GM10248 (cell line): ENCODE measurements at regions not wholly inside any gene's neighbourhood (a gene's known extent, or its start where the extent isn't known, plus 50 kb on each side); places are given as distances from the start of the nearest gene placed in this dataset.
"Not testable (repeated sequence)": the region's sequence is repeated elsewhere in the genome, so short reads cannot be mapped to it uniquely, and the experiment has no call there.

Experiments used
- CTCF ChIA-PET: fragments of 300-600 bp; sonication (Branson Sonifier 250); formaldehyde crosslinking; extraction: SDS; loops from one replicate; lab custom pipeline; 2021; ENCODE audit warnings: antibody characterized with exemption; lab: Yijun Ruan, JAX
- POLR2A ChIA-PET: fragments of 350-650 bp; sonication (Branson Sonifier 250); formaldehyde crosslinking; extraction: SDS; loops from one replicate; lab custom pipeline; 2020; ENCODE audit warnings: antibody characterized with exemption; lab: Yijun Ruan, JAX
- DNase-seq: peaks from one replicate; pipeline ENCODE4 v3.0.0; 2012; ENCODE audit errors: extremely low spot score
- TF ChIP-seq, protein P1 (sequence below): IDR thresholded peaks from 2 replicates; pipeline ENCODE4 v1.5.1; 2012; ENCODE audit warnings: mild to moderate bottlenecking, low read depth; ENCODE audit errors: extremely low read depth, missing control alignments, control extremely low read depth

DNA sequence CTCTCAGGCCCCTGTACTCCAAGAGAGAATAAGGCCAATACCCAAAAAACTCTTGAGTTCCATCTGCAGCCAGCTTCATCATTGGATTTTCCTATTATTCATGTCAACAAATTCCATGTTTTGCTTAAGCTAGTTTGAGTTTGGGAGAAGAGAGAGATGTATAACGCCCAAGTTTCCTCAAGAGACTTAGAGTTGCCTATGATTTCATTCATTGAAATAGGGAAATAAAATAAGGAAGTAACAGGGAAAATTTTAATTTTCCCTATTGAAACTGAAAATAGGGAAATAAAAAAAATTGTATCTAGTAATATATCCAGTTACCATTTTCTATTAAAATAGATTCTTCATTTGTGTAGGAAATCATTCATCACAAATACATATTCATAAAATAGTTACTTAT, 66.5 kb upstream of the SVIL start:
- TF ChIP-seq, protein P1, sequence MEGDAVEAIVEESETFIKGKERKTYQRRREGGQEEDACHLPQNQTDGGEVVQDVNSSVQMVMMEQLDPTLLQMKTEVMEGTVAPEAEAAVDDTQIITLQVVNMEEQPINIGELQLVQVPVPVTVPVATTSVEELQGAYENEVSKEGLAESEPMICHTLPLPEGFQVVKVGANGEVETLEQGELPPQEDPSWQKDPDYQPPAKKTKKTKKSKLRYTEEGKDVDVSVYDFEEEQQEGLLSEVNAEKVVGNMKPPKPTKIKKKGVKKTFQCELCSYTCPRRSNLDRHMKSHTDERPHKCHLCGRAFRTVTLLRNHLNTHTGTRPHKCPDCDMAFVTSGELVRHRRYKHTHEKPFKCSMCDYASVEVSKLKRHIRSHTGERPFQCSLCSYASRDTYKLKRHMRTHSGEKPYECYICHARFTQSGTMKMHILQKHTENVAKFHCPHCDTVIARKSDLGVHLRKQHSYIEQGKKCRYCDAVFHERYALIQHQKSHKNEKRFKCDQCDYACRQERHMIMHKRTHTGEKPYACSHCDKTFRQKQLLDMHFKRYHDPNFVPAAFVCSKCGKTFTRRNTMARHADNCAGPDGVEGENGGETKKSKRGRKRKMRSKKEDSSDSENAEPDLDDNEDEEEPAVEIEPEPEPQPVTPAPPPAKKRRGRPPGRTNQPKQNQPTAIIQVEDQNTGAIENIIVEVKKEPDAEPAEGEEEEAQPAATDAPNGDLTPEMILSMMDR = no peak
- CTCF ChIA-PET = interaction anchor here (1.1 kb wide), 1 partner anchor 13 kb away, joined by 4 read pairs; no protein-coding TSS in a partner anchor
- DNase-seq = no peak
- POLR2A ChIA-PET = no interaction called here

DNA sequence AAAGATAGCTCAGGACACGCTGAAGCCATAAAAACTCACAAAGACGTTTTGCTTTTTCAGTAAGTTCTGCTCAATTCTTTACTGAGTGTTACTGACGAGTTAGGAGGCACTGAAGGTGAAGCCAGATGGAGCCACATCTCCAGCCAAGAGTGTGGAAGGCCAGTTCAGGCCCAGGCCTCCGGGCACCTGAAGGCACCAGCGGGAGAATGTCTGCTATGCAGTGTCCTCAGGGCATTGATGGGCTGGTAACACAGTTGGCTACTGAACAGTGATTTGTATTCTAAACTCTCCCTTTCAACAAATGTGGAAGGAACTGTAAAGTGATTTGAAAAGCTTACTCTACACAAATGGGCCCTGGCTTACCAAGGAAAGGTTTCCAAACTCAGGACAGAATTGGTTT, 64.8 kb upstream of the SVIL start:
- TF ChIP-seq, protein P1 = no peak
- ChIA-PET POLR2A (no interaction called here), CTCF (interaction anchor here (1.3 kb wide), 1 partner anchor 21 kb away, joined by 3 read pairs; no protein-coding TSS in a partner anchor)
- no peak for DNase-seq

DNA sequence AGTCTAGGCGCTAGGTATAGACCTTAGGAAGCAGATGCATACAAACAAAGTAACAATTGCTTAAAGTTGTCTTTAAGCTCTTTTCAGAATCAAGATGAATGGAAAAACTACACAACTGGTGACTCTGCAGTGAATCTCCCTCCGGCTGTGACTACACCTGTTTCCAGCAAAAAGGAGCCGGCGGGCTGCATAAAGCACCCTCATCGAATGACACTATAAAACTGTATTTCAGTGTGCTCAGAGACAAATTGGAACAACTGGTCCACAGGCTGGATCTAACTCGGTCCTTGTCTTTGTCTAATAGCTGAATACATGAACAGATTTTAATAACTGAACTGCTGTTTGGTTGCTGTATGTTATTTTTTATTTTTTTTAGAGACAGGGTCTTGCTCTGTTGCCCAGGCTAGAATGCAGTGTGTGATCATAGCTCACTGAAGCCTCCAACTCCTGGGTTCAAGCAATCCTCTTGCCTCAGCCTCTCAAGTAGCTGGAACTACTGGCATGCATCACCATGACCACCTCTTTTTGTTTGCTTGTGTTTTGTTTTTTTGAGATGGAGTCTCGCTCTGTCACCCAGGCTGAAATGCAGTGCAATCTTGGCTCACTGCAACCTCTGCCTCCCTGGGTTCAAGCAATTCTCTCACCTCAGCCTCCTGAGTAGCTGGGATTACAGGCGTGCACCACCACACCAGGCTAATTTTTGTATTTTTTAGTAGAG, 64.2 kb upstream of the SVIL start:
- no peak for DNase-seq

DNA sequence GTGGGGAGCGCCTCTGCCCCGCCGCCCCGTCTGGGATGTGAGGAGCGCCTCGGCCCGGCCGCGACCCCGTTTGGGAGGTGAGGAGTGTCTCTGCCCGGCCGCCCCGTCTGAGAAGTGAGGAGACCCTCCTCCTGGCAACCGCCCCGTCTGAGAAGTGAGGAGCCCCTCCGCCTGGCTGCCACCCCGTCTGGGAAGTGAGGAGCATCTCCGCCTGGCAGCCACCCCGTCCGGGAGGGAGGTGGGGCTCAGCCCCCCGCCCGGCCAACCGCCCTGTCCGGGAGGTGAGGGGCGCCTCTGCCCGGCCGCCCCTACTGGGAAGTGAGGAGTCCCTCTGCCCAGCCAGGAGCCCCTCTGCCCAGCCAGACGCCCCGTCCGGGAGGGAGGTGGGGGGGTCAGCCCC, 61.8 kb upstream of the SVIL start:
- CTCF ChIA-PET, POLR2A ChIA-PET, DNase-seq: not testable (repeated sequence)

More for the DNA sequence above, 64.2 kb upstream of the SVIL start:
- ChIA-PET CTCF (interaction anchor here (1.3 kb wide), 1 partner anchor 20 kb away, joined by 3 read pairs; no protein-coding TSS in a partner anchor), POLR2A (no interaction called here)
- TF ChIP-seq, protein P1 = no peak

DNA sequence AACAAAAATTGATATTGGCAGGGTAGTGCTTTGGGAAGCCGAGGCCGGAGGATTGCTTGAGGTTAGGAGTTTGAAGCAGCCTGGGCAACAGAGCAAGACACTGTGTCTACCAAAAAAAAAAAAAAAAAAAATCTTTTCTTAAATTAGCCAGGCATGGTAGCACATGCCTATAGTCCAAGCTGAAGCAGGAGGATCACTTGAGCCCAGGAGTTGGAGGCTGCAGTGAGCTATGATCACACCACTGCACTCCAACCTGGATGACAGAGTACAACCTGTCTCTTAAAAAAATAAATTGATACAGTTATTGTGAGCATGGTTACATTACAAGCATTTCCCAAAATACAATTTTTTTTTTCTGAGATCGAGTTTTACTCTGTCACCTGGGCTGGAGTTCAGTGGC, 59.4 kb upstream of the SVIL start:
- ChIA-PET POLR2A (no interaction called here), CTCF (no interaction called here)
- TF ChIP-seq, protein P1 = no peak
- DNase-seq = no peak

DNA sequence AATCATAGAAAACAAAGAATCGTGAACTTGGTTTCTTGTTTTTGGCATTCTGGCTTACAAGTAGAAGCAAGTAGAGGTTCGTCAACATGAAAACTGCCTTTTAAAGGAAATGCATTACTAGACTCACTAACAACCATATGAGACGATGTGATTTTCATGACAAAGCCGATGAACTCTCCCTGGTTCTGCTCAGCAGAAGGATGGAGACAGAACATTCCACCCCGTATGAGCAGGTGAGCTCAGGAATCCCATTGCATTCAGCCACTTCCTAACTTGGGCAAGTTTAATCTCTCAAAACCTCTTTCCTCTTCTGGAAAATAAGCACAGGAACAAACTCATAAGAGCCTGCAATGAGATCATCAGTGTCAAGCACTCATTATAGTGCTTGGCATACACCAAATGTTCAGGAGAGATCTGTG, 57.4 kb upstream of the SVIL start:
- ChIA-PET CTCF (interaction anchor here (1.0 kb wide), 1 partner anchor 44 kb away, joined by 5 read pairs; no protein-coding TSS in a partner anchor), POLR2A (no interaction called here)
- DNase-seq = no peak
- TF ChIP-seq, protein P1 = no peak

DNA sequence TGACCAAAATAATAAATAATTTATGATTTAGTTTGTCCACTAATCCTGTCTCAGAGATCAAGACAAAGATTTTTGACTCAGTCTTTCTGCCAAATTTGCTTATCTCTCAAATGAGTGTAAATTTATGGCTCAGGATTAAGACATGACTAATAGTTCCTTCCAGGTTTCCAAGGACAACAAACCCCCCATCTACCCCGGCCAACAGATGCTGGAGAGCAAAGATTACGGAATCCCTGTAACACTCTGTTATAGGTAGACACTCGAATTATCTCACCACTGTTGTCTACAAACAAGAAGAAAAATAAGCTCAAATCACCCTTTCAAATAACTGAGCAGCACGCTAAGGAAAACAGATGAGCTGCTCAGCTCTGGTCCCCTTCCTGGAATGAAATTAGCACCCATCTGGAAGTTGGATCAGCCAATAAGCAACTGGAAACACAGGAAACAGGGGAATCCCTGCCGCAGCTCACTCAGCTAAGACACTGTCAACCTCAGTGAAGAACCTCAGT, 56.8 kb upstream of the SVIL start:
- ChIA-PET CTCF (interaction anchor here (1.0 kb wide), 1 partner anchor 45 kb away, joined by 5 read pairs; no protein-coding TSS in a partner anchor), POLR2A (no interaction called here)
- DNase-seq = no peak
- TF ChIP-seq, protein P1 = no peak
